Thyroid gland (tissue), 4 donors: ENCODE measurements at regions not wholly inside any gene's neighbourhood (a gene's known extent, or its start where the extent isn't known, plus 50 kb on each side); places are given as distances from the start of the nearest gene placed in this dataset.

Experiments
- POLR2A ChIP-seq, 2 donors: fragments of 450-650 bp; IDR thresholded peaks; one replicate each; pipeline ENCODE4 v1.6.1; 2017; ENCODE audit warnings: antibody characterized with exemption in 2 of 2, mild to moderate bottlenecking in 2 of 2, moderate library complexity in 1 of 2
- TF ChIP-seq, protein P1 (sequence below), 6 experiments: fragments of 200-600 bp in 3 of 6; fragments of 450-650 bp in 3 of 6; sonication (generic) in 3 of 6; IDR thresholded peaks; one replicate each; pipeline ENCODE4 v1.5.1; 2016 to 2019; ENCODE audit warnings: antibody characterized with exemption in 6 of 6, mild to moderate bottlenecking in 2 of 6, inconsistent platforms in 1 of 6, moderate library complexity in 1 of 6

GRCh38 chr2:217462121-217462520, 540.7 kb downstream of the TNS1 start:
- TF ChIP-seq, protein P1, sequence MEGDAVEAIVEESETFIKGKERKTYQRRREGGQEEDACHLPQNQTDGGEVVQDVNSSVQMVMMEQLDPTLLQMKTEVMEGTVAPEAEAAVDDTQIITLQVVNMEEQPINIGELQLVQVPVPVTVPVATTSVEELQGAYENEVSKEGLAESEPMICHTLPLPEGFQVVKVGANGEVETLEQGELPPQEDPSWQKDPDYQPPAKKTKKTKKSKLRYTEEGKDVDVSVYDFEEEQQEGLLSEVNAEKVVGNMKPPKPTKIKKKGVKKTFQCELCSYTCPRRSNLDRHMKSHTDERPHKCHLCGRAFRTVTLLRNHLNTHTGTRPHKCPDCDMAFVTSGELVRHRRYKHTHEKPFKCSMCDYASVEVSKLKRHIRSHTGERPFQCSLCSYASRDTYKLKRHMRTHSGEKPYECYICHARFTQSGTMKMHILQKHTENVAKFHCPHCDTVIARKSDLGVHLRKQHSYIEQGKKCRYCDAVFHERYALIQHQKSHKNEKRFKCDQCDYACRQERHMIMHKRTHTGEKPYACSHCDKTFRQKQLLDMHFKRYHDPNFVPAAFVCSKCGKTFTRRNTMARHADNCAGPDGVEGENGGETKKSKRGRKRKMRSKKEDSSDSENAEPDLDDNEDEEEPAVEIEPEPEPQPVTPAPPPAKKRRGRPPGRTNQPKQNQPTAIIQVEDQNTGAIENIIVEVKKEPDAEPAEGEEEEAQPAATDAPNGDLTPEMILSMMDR (IDR thresholded peaks at IDR 0.05), result no peak
- TF ChIP-seq POLR2A (IDR thresholded peaks at IDR 0.05), result no peak
